WTC11 (cell line): ENCODE measurements at regions not wholly inside any gene's neighbourhood (a gene's known extent, or its start where the extent isn't known, plus 50 kb on each side); places are given as distances from the start of the nearest gene placed in this dataset.

Source experiments
- CTCF ChIP-seq: fragments of 200-600 bp; IDR thresholded peaks from 2 replicates; pipeline ENCODE4 v1.8.0; 2022; ENCODE audit warnings: antibody characterized with exemption
- E2F4 ChIP-seq: sonication (generic); formaldehyde crosslinking; IDR thresholded peaks from 2 replicates; pipeline ENCODE4 v1.8.1; 2022; ENCODE audit warnings: low read depth, mild to moderate bottlenecking, moderate library complexity, missing genetic modification reagents, borderline replicate concordance
- HMGXB4 ChIP-seq: sonication (generic); formaldehyde crosslinking; IDR thresholded peaks from 2 replicates; pipeline ENCODE4 v1.8.1; 2023; ENCODE audit warnings: mild to moderate bottlenecking, moderate library complexity, missing genetic modification reagents
- MAX ChIP-seq: sonication (generic); formaldehyde crosslinking; IDR thresholded peaks from 2 replicates; pipeline ENCODE4 v1.8.0; 2022; ENCODE audit warnings: mild to moderate bottlenecking, missing genetic modification reagents
- MLX ChIP-seq: sonication (generic); formaldehyde crosslinking; IDR thresholded peaks from 2 replicates; pipeline ENCODE4 v1.8.1; 2023; ENCODE audit warnings: mild to moderate bottlenecking, missing genetic modification reagents, moderate library complexity
- TP53 ChIP-seq: sonication (generic); formaldehyde crosslinking; IDR thresholded peaks from 2 replicates; pipeline ENCODE4 v1.8.1; 2023; ENCODE audit warnings: mild to moderate bottlenecking, missing genetic modification reagents
- ZNF232 ChIP-seq: sonication (generic); formaldehyde crosslinking; IDR thresholded peaks from 2 replicates; pipeline ENCODE4 v1.8.0; 2022; ENCODE audit warnings: mild to moderate bottlenecking, missing genetic modification reagents
- ZNF317 ChIP-seq: sonication (generic); formaldehyde crosslinking; IDR thresholded peaks from 2 replicates; pipeline ENCODE4 v1.8.1; 2023; ENCODE audit warnings: low read depth, mild to moderate bottlenecking, moderate library complexity, missing genetic modification reagents, borderline replicate concordance
- ZNF416 ChIP-seq: fragments of 250-450 bp; sonication (Bioruptor Pico); IDR thresholded peaks from 2 replicates; pipeline ENCODE4 v1.9.0; 2021; ENCODE audit warnings: mild to moderate bottlenecking, inconsistent platforms
- ZNF512 ChIP-seq: sonication (generic); formaldehyde crosslinking; IDR thresholded peaks from 2 replicates; pipeline ENCODE4 v1.8.1; 2022; ENCODE audit warnings: missing genetic modification reagents, borderline replicate concordance

- no peak for TF ChIP-seq CTCF
- TF ChIP-seq HMGXB4 (CRISPR knock-in tag): no peak
- TF ChIP-seq ZNF416 (CRISPR knock-in tag): no peak
- no peak for TF ChIP-seq MAX (CRISPR knock-in tag)
- no peak for TF ChIP-seq E2F4 (CRISPR knock-in tag)
- no peak for TF ChIP-seq ZNF232 (CRISPR knock-in tag)
- TF ChIP-seq MLX (CRISPR knock-in tag): no peak
- no peak for TF ChIP-seq ZNF512
- TF ChIP-seq TP53: no peak
- no peak for TF ChIP-seq ZNF317 (CRISPR knock-in tag)
These were observed 362.4 kb downstream of the ALG10 start for GRCh38 chr12:34384693-34385092.
